Type B pancreatic cell (in vitro differentiated cells): ENCODE measurements at regions not wholly inside any gene's neighbourhood (a gene's known extent, or its start where the extent isn't known, plus 50 kb on each side); places are given as distances from the start of the nearest gene placed in this dataset.
A peak's percentile ranks its signal among the peaks of the same experiment; 100 is the strongest.

Experiments used
- DNase-seq: peaks from one replicate; pipeline ENCODE4 v3.0.0; 2021; ENCODE audit warnings: mixed read lengths; ENCODE audit not compliant: unreplicated experiment; ENCODE audit errors: extremely low spot score
- H3K27ac Mint-ChIP-seq: 2 replicates; pipeline ENCODE4 v1.8.0; 2021; ENCODE audit warnings: mild to moderate bottlenecking, mixed read lengths
- H3K27me3 Mint-ChIP-seq: 2 replicates; pipeline ENCODE4 v1.8.0; 2021; ENCODE audit warnings: mixed read lengths
- H3K36me3 Mint-ChIP-seq: 2 replicates; pipeline ENCODE4 v1.8.0; 2021; ENCODE audit warnings: mixed read lengths
- H3K4me1 Mint-ChIP-seq: one replicate; pipeline ENCODE4 v1.8.0; 2021; ENCODE audit warnings: mixed read lengths; ENCODE audit not compliant: unreplicated experiment
- H3K4me3 Mint-ChIP-seq: 2 replicates; pipeline ENCODE4 v1.8.0; 2021; ENCODE audit warnings: mild to moderate bottlenecking, mixed read lengths
- H3K9me3 Mint-ChIP-seq: 2 replicates; pipeline ENCODE4 v1.8.0; 2021; ENCODE audit warnings: mixed read lengths
- CTCF ChIP-seq: fragments of 200-600 bp; sonication (generic); conservative IDR thresholded peaks from 2 replicates; pipeline ENCODE4 v1.5.0; 2021; ENCODE audit warnings: antibody characterized with exemption, mild to moderate bottlenecking

- H3K4me3 Mint-ChIP-seq: no peak overlapping the region
- H3K9me3 Mint-ChIP-seq: peaks cover 5% of the 10 kb centered on the region
Observed at GRCh38 chr3:8328967-8329366, 172.7 kb upstream of the LMCD1 start.

GRCh38 chr3:8329598-8329997, 172.0 kb upstream of the LMCD1 start:
- no peaks in the 10 kb centered on the region for H3K27me3 Mint-ChIP-seq
- no peak for DNase-seq
- no peak overlapping the region for H3K27ac Mint-ChIP-seq
- peaks cover 11% of the 10 kb centered on the region for H3K4me1 Mint-ChIP-seq
- H3K9me3 Mint-ChIP-seq: peaks cover 5% of the 10 kb centered on the region
- no peak overlapping the region for H3K4me3 Mint-ChIP-seq
- no peak for TF ChIP-seq CTCF
- H3K36me3 Mint-ChIP-seq: no peaks in the 10 kb centered on the region

More at GRCh38 chr3:8328967-8329366, 172.7 kb upstream of the LMCD1 start:
- TF ChIP-seq CTCF: no peak
- no peak for DNase-seq
- Mint-ChIP-seq H3K4me1 (peaks cover 11% of the 10 kb centered on the region), H3K36me3 (no peaks in the 10 kb centered on the region), H3K27ac (no peak overlapping the region), H3K27me3 (no peaks in the 10 kb centered on the region)

- Mint-ChIP-seq H3K36me3 (no peaks in the 10 kb centered on the region), H3K27me3 (no peaks in the 10 kb centered on the region), H3K27ac (no peak overlapping the region), H3K4me3 (no peak overlapping the region), H3K4me1 (peaks cover 2% of the 10 kb centered on the region), H3K9me3 (no peaks in the 10 kb centered on the region)
- no peak for DNase-seq
- TF ChIP-seq CTCF: peak; percentile 61
Observed at GRCh38 chr3:8336456-8336855, 165.2 kb upstream of the LMCD1 start.

GRCh38 chr3:8338424-8338823, 163.2 kb upstream of the LMCD1 start:
- DNase-seq: no peak
- Mint-ChIP-seq H3K4me1 (peaks cover 7% of the 10 kb centered on the region), H3K36me3 (no peaks in the 10 kb centered on the region), H3K27ac (no peak overlapping the region), H3K9me3 (no peaks in the 10 kb centered on the region), H3K4me3 (no peak overlapping the region), H3K27me3 (no peaks in the 10 kb centered on the region)
- TF ChIP-seq CTCF: no peak

GRCh38 chr3:8341821-8342247, 159.8 kb upstream of the LMCD1 start:
- Mint-ChIP-seq H3K9me3 (peaks cover 14% of the 10 kb centered on the region), H3K4me1 (peaks cover 7% of the 10 kb centered on the region), H3K27ac (no peak overlapping the region), H3K27me3 (no peaks in the 10 kb centered on the region), H3K4me3 (peak overlapping the region; percentile 82), H3K36me3 (no peaks in the 10 kb centered on the region)
- no peak for TF ChIP-seq CTCF
- DNase-seq: no peak

- TF ChIP-seq CTCF: no peak
- no peak for DNase-seq
- no peaks in the 10 kb centered on the region for H3K27me3 Mint-ChIP-seq
- H3K27ac Mint-ChIP-seq: no peak overlapping the region
- no peaks in the 10 kb centered on the region for H3K36me3 Mint-ChIP-seq
- no peak overlapping the region for H3K4me3 Mint-ChIP-seq
- peaks cover 7% of the 10 kb centered on the region for H3K4me1 Mint-ChIP-seq
- H3K9me3 Mint-ChIP-seq: peaks cover 14% of the 10 kb centered on the region
Observed at GRCh38 chr3:8343058-8343457, 158.6 kb upstream of the LMCD1 start.
